Loucy (cell line): ENCODE measurements at regions not wholly inside any gene's neighbourhood (a gene's known extent, or its start where the extent isn't known, plus 50 kb on each side); places are given as distances from the start of the nearest gene placed in this dataset.
"Not testable (repeated sequence)": the region's sequence is repeated elsewhere in the genome, so short reads cannot be mapped to it uniquely, and the experiment has no call there.

Experiments used
- CTCF ChIP-seq: fragments of 200-600 bp; sonication (generic); conservative IDR thresholded peaks from 2 replicates; pipeline ENCODE4 v1.5.1; 2014; ENCODE audit warnings: mild to moderate bottlenecking, antibody characterized with exemption, low read length
- EZH2phosphoT487 ChIP-seq: fragments of 200-600 bp; IDR thresholded peaks from 2 replicates; pipeline ENCODE4 v1.6.1; 2018; ENCODE audit warnings: antibody characterized with exemption, mild to moderate bottlenecking, moderate library complexity, borderline replicate concordance

DNA sequence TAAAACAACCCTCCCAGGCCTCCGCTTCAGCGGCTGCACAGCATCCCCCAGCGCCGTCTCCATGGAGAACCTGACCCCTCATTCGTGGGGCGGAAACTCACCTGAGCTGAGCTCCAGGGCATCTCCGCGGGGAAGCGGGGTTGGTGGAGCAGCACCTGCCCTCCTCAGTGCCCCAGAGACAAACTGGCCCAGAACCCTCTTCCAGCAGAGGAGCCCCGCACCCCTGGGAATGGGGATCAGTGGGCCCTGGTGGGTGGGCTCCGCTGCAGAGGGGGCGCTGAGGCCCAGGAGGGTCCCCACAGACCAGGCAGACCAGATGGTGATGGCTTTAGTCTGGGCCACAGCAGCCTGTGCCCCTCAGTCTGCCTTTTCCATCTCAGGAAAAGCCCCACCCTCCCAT is 261.2 kb downstream of the ADGRD1 start:
- not testable (repeated sequence) for TF ChIP-seq CTCF, EZH2phosphoT487
